GM21529 (cell line): ENCODE measurements at regions not wholly inside any gene's neighbourhood (a gene's known extent, or its start where the extent isn't known, plus 50 kb on each side); places are given as distances from the start of the nearest gene placed in this dataset.
"Not testable (repeated sequence)": the region's sequence is repeated elsewhere in the genome, so short reads cannot be mapped to it uniquely, and the experiment has no call there.

Source experiments
- ATAC-seq: cut with Tn5 transposase; IDR thresholded peaks from one replicate; pipeline ENCODE4 v1.9.1; 2021; ENCODE audit not compliant: unreplicated experiment

GRCh38 chr5:103891151-103891550, 328.6 kb upstream of the NUDT12 start:
- no peak for ATAC-seq

DNA sequence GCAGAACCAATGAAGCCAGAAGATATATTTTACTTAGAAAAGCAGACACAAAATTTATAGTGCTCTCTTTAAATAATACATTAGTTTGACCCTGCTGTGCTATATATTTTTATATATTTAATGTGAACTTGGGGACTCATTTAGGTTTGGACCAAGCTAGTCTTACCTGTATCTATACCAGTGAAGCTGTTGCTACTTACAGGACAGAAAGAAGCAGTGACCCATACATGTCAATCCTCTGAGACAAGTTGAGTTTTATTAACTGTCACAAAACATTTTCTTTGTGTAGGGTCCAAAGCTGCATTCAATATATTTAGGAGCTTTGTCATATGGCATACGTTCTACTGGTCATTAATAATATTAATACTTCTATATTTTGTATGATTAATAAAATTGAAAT, 327.7 kb upstream of the NUDT12 start:
- ATAC-seq = no peak

- peak; percentile 62 for ATAC-seq
These were observed 327.1 kb upstream of the NUDT12 start for GRCh38 chr5:103889500-103890209.

GRCh38 chr5:103886826-103887225, 324.2 kb upstream of the NUDT12 start:
- no peak for ATAC-seq

GRCh38 chr5:103883143-103883542, 320.6 kb upstream of the NUDT12 start:
- no peak for ATAC-seq

DNA sequence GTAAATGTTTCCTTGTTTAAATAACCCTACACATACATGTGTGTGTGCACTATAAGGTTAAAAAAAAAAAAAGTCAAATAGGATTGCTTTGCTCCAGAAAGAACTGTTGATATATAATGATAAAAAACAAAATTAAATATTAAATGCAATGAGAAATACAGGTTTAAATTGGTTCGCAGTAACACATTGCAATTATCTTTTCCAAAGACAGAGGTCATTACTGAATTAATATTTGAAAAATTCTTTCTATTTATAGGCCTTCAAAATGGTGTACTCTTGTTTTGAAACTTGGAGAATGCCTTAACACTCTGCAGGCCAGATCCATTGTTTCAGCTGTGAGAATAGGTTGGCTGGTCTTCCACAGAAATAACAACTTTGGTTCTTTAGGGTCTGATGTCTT, 319.0 kb upstream of the NUDT12 start:
- ATAC-seq = no peak

GRCh38 chr5:103867857-103868598, 305.4 kb upstream of the NUDT12 start:
- ATAC-seq = no peak

DNA sequence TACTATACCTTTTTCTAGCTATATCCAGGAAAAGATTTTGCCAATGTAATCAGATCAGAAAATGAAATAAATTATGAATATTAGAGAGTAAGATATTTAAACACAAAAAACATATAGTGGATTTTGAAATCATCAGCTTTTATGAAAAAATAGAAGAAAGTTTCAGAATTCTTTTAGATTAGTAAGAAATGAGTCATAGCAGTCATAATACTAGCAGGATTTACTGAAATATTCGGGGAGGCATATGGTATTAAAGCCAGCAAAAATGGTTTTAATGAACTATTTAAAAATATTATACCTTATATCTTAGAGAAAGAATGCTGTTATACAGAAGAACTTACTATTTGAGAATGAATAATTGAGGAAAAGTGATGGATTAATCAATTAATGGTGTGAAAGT, 303.6 kb upstream of the NUDT12 start:
- ATAC-seq = no peak

DNA sequence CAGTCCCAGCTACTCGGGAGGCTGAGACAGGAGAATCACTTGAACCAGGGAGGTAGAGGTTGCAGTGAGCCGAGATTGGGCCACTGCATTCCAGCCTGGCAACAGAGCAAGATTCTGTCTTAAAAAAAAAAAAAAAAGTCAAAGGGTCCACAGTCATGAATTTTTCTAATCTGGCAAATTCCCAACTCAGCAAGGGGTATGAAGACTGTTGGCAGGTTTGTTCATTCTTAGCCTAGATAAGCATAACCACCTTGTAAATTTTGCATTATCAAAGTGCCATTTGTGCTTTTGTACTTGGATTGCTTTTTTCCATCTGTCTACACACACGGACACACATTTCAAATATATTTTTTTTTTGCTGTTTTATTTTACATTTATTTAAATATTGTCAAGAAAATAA, 299.8 kb upstream of the NUDT12 start:
- no peak for ATAC-seq

GRCh38 chr5:103860327-103860726, 297.7 kb upstream of the NUDT12 start:
- no peak for ATAC-seq

DNA sequence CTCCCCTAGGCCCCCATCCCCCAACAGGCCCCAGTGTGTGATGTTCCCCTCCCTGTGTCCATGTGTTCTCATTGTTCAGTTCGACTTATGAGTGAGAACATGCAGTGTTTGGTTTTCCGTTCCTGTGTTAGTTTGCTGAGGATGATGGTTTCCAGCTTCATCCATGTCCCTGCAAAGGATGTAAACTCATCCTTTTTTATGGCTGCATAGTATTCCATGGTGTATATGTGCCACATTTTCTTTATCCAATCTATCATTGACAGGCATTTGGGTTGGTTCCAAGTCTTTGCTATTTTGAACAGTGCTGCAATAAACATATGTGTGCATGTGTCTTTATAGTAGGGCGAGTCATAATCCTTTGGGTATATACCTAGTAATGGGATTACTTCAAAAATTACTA, 295.8 kb upstream of the NUDT12 start:
- ATAC-seq = not testable (repeated sequence)

- no peak for ATAC-seq
These were observed 288.5 kb upstream of the NUDT12 start for GRCh38 chr5:103851091-103851490.

- ATAC-seq = no peak
These were observed 287.3 kb upstream of the NUDT12 start for GRCh38 chr5:103849934-103850333.

DNA sequence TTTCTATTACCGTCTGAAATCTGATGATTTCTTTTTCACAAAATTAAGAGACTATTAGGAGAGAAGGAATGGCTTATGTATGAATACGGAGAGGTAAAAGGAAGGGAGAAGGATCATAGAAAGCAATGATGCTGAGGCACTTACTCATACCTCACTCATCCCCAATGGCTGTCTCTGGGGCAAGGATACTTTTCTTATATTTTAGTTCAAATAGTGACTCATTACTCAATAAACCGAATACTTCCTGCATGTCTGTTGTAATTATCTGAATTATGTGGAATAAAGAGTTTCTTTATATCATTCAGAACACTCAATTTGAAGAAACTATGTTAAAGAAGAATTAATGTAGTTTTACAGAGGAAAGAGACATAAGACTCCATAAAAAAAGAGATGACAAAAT, 284.5 kb upstream of the NUDT12 start:
- ATAC-seq = no peak

GRCh38 chr5:103842936-103843335, 280.3 kb upstream of the NUDT12 start:
- ATAC-seq = no peak

GRCh38 chr5:103840600-103840999, 278.0 kb upstream of the NUDT12 start:
- ATAC-seq = no peak

- no peak for ATAC-seq
These were observed 271.6 kb upstream of the NUDT12 start for GRCh38 chr5:103834216-103834615.

DNA sequence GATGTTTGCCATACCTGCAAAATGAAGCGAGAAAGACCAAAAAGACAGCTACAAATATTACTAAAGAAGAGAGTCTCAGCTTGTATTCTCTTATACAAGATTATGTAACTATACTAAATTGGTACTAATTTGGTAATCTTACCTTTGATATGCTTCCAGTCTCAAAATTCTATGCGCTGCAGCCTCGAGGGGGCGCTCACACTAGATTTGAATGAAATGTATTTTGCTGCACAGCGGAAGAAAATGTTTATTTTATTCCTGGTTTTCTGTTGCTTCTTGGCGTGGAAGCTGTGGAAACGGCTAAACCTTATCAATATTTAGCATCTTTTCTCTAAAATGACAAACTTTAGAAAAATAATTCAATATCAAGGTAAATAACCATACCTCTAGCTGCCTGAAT, 267.0 kb upstream of the NUDT12 start:
- ATAC-seq = no peak

GRCh38 chr5:103827976-103828375, 265.4 kb upstream of the NUDT12 start:
- no peak for ATAC-seq

GRCh38 chr5:103821361-103821760, 258.8 kb upstream of the NUDT12 start:
- ATAC-seq = no peak

GRCh38 chr5:103808464-103809106, 246.0 kb upstream of the NUDT12 start:
- peak; percentile 91 for ATAC-seq

DNA sequence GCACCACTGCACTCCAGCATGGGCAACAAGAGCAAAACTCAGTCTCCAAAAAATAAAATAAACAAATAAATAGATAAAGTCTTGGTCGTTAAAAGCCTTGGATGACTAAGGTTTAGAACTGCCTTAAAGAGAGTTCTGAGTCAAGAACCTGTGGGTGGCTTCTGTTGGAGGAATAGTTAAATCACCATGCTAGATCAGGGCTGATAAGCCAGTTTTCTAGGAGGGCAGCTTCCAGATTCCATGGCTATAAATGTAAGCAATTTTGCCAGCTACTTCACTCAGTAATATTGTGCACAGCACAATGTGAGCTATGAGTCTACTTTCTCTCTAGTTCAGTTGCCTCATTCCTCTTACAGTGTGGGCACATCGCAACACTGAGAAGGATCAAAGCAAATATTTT, 242.1 kb upstream of the NUDT12 start:
- no peak for ATAC-seq
